Transverse colon (tissue), 4 donors: ENCODE measurements at regions not wholly inside any gene's neighbourhood (a gene's known extent, or its start where the extent isn't known, plus 50 kb on each side); places are given as distances from the start of the nearest gene placed in this dataset.

Experiments used
- CTCF ChIP-seq, 5 experiments: fragments of 200-600 bp in 3 of 5; fragments of 450-650 bp in 2 of 5; sonication (generic) in 3 of 5; IDR thresholded peaks; 1 replicate in 2 of 5; 2 replicates in 3 of 5; pipeline ENCODE4 v1.5.1; 2016 to 2017; ENCODE audit warnings: antibody characterized with exemption in 5 of 5, inconsistent platforms in 3 of 5, mild to moderate bottlenecking in 2 of 5, moderate library complexity in 1 of 5
- POLR2A ChIP-seq: fragments of 450-650 bp; IDR thresholded peaks from one replicate; pipeline ENCODE4 v1.6.1; 2016; ENCODE audit warnings: antibody characterized with exemption, mild to moderate bottlenecking, moderate library complexity
- POLR2AphosphoS5 ChIP-seq, 3 donors: sonication (generic); formaldehyde crosslinking; IDR thresholded peaks; one replicate each; pipeline ENCODE4 v1.6.1; 2016; ENCODE audit warnings: antibody characterized with exemption in 3 of 3

GRCh38 chr2:121862286-121862685 is 106.8 kb downstream of the TSN start:
- TF ChIP-seq POLR2A, result no peak
- TF ChIP-seq CTCF (IDR thresholded peaks at IDR 0.05), result no peak
- no peak for TF ChIP-seq POLR2AphosphoS5 (IDR thresholded peaks at IDR 0.05)
